ENCODE measurements at regions not wholly inside any gene's neighbourhood (a gene's known extent, or its start where the extent isn't known, plus 50 kb on each side); places are given as distances from the start of the nearest gene placed in this dataset.

DNA sequence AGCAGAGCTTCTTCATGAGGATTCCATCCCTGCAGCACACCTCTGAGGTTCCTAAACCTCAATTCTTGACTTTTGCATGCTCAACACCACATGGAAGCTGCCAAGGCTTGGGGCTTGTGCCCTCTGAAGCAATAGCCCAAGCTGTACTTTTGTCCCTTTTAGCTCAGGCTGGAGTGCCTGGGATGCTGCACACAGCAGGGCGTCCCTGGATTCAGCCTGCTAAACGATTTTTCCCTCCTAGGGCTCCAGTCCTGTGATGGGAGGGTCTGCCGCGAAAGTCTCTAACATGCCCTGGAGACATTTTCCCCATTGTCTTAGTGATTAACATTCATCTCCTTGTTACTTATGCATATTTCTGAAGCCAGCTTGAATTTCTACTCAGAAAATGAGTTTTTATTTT, 98.3 kb downstream of the SLITRK5 start:
- TF ChIP-seq, protein P1, sequence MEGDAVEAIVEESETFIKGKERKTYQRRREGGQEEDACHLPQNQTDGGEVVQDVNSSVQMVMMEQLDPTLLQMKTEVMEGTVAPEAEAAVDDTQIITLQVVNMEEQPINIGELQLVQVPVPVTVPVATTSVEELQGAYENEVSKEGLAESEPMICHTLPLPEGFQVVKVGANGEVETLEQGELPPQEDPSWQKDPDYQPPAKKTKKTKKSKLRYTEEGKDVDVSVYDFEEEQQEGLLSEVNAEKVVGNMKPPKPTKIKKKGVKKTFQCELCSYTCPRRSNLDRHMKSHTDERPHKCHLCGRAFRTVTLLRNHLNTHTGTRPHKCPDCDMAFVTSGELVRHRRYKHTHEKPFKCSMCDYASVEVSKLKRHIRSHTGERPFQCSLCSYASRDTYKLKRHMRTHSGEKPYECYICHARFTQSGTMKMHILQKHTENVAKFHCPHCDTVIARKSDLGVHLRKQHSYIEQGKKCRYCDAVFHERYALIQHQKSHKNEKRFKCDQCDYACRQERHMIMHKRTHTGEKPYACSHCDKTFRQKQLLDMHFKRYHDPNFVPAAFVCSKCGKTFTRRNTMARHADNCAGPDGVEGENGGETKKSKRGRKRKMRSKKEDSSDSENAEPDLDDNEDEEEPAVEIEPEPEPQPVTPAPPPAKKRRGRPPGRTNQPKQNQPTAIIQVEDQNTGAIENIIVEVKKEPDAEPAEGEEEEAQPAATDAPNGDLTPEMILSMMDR (IDR thresholded peaks at IDR 0.05) = no peak
- TF ChIP-seq POLR2A (IDR thresholded peaks at IDR 0.05) = no peak
- TF ChIP-seq POLR2AphosphoS5 (IDR thresholded peaks at IDR 0.05) = no peak

All from gastroesophageal sphincter (tissue), 3 donors.